ENCODE measurements at regions not wholly inside any gene's neighbourhood (a gene's known extent, or its start where the extent isn't known, plus 50 kb on each side); places are given as distances from the start of the nearest gene placed in this dataset.

GRCh38 chr20:52496191-52496590, 304.6 kb upstream of the ZFP64 start:
- H2AFZ ChIP-seq (ENCODE audit: insufficient read depth, low read depth, low read length, poor library complexity, severe bottlenecking), result no peak overlapping the region
- H3K27ac ChIP-seq (ENCODE audit: low read length in 2 of 2), result no peak overlapping the region
- TF ChIP-seq EZH2 (IDR thresholded peaks at IDR 0.05; ENCODE audit: borderline replicate concordance, insufficient read depth, low read depth, low read length, poor library complexity, severe bottlenecking) (no peak), CTCF (IDR thresholded peaks at IDR 0.05) (no peak)
- H3K79me2 ChIP-seq (ENCODE audit: control insufficient read depth, insufficient read depth, low read length), result no peaks in the 10 kb centered on the region
- H3K27ac Mint-ChIP-seq, result no peak overlapping the region
- no peak overlapping the region for H3K4me3 Mint-ChIP-seq
- H3K9me3 ChIP-seq (ENCODE audit: control extremely low read depth in 1 of 3, control insufficient read depth in 2 of 3, insufficient read depth in 1 of 3, low read length in 2 of 3), result no peaks in the 10 kb centered on the region
- H3K27me3 ChIP-seq (replicated peaks in 1 of 4; ENCODE audit: control extremely low read depth in 1 of 4, control insufficient read depth in 3 of 4, insufficient read depth in 4 of 4, low read length in 3 of 4), result peaks cover 0 to 6% (median 1%) of the 10 kb centered on the region in 4 experiments
- H3K9ac ChIP-seq (ENCODE audit: low read length), result no peak overlapping the region
- H3K27me3 Mint-ChIP-seq, result peaks cover 31% of the 10 kb centered on the region
- H3K4me1 ChIP-seq (ENCODE audit: control insufficient read depth in 2 of 2, insufficient read depth in 2 of 2, low read length in 2 of 2), result no peaks in the 10 kb centered on the region
- ChIA-PET POLR2A (no interaction called here), CTCF (no interaction called here)
- no peak overlapping the region for H3K4me2 ChIP-seq (replicated peaks; ENCODE audit: low read depth, low read length, poor library complexity, severe bottlenecking)
- intact Hi-C loops (cut with micrococcal nuclease), result no loop called here
- H3K4me3 ChIP-seq (ENCODE audit: control extremely low read depth in 1 of 5, extremely low read depth in 1 of 5, insufficient read depth in 1 of 5, low read depth in 2 of 5, low read length in 4 of 5), result no peak overlapping the region
- H3K36me3 ChIP-seq (replicated peaks in 1 of 2; ENCODE audit: control extremely low read depth in 1 of 2, control insufficient read depth in 1 of 2, extremely low read depth in 1 of 2, insufficient read depth in 2 of 2, low read length in 1 of 2), result no peaks in the 10 kb centered on the region
- WGBS (ENCODE audit: insufficient coverage), result 78% methylated on average over 2 of the region's 3 CpGs
- no peak for DNase-seq
- no peak for ATAC-seq (ENCODE audit: low read depth)
- H4K20me1 ChIP-seq (ENCODE audit: control insufficient read depth, insufficient read depth, low read length, poor library complexity, severe bottlenecking), result no peaks in the 10 kb centered on the region
- H3K4me1 Mint-ChIP-seq, result no peaks in the 10 kb centered on the region
- no peaks in the 10 kb centered on the region for H3K9me3 Mint-ChIP-seq (ENCODE audit: insufficient read depth)

- intact Hi-C loops (cut with micrococcal nuclease), result no loop called here
- no peak overlapping the region for H3K4me2 ChIP-seq (replicated peaks; ENCODE audit: low read depth, low read length, poor library complexity, severe bottlenecking)
These were observed 302.7 kb upstream of the ZFP64 start for GRCh38 chr20:52494244-52494643.

More at GRCh38 chr20:52494244-52494643, 302.7 kb upstream of the ZFP64 start:
- no peak for ATAC-seq (ENCODE audit: low read depth)
- H3K4me3 Mint-ChIP-seq, result no peak overlapping the region
- no peaks in the 10 kb centered on the region for H3K9me3 ChIP-seq (ENCODE audit: control extremely low read depth in 1 of 3, control insufficient read depth in 2 of 3, insufficient read depth in 1 of 3, low read length in 2 of 3)
- H4K20me1 ChIP-seq (ENCODE audit: control insufficient read depth, insufficient read depth, low read length, poor library complexity, severe bottlenecking), result no peaks in the 10 kb centered on the region
- no peak for DNase-seq
- H3K4me1 ChIP-seq (ENCODE audit: control insufficient read depth in 2 of 2, insufficient read depth in 2 of 2, low read length in 2 of 2), result no peaks in the 10 kb centered on the region
- H3K4me1 Mint-ChIP-seq, result no peaks in the 10 kb centered on the region
- no peak overlapping the region for H3K27ac ChIP-seq (ENCODE audit: low read length in 2 of 2)
- H3K4me3 ChIP-seq (ENCODE audit: control extremely low read depth in 1 of 5, extremely low read depth in 1 of 5, insufficient read depth in 1 of 5, low read depth in 2 of 5, low read length in 4 of 5), result no peak overlapping the region
- no peak overlapping the region for H2AFZ ChIP-seq (ENCODE audit: insufficient read depth, low read depth, low read length, poor library complexity, severe bottlenecking)
- no peaks in the 10 kb centered on the region for H3K79me2 ChIP-seq (ENCODE audit: control insufficient read depth, insufficient read depth, low read length)
- H3K9me3 Mint-ChIP-seq (ENCODE audit: insufficient read depth), result no peaks in the 10 kb centered on the region
- WGBS (ENCODE audit: insufficient coverage), result 0% methylated on average over 2 of the region's 13 CpGs
- peaks cover 37% of the 10 kb centered on the region for H3K27me3 Mint-ChIP-seq
- TF ChIP-seq EZH2 (IDR thresholded peaks at IDR 0.05; ENCODE audit: borderline replicate concordance, insufficient read depth, low read depth, low read length, poor library complexity, severe bottlenecking), result no peak
- TF ChIP-seq CTCF (IDR thresholded peaks at IDR 0.05), result no peak
- CTCF ChIA-PET, result no interaction called here
- no peak overlapping the region for H3K27ac Mint-ChIP-seq
- H3K9ac ChIP-seq (ENCODE audit: low read length), result no peak overlapping the region
- H3K27me3 ChIP-seq (replicated peaks in 1 of 4; ENCODE audit: control extremely low read depth in 1 of 4, control insufficient read depth in 3 of 4, insufficient read depth in 4 of 4, low read length in 3 of 4), result peaks cover 0 to 3% (median 1%) of the 10 kb centered on the region in 4 experiments
- no peaks in the 10 kb centered on the region for H3K36me3 ChIP-seq (replicated peaks in 1 of 2; ENCODE audit: control extremely low read depth in 1 of 2, control insufficient read depth in 1 of 2, extremely low read depth in 1 of 2, insufficient read depth in 2 of 2, low read length in 1 of 2)
- POLR2A ChIA-PET, result no interaction called here
